Right forelimb (tissue), 1 donor: ENCODE measurements at regions not wholly inside any gene's neighbourhood (a gene's known extent, or its start where the extent isn't known, plus 50 kb on each side); places are given as distances from the start of the nearest gene placed in this dataset.
"Not testable (repeated sequence)": the region's sequence is repeated elsewhere in the genome, so short reads cannot be mapped to it uniquely, and the experiment has no call there.

Source experiments
- DNase-seq: peaks from one replicate; pipeline ENCODE4 v3.0.0-alpha.2; 2018

GRCh38 chr13:78133511-78133910 is 214.9 kb upstream of the EDNRB start:
- DNase-seq, result no peak

GRCh38 chr13:78131811-78132210 is 213.2 kb upstream of the EDNRB start:
- DNase-seq, result no peak

GRCh38 chr13:78131346-78131745 is 212.7 kb upstream of the EDNRB start:
- DNase-seq, result no peak

- DNase-seq, result no peak
Measured at GRCh38 chr13:78129823-78130222, 211.2 kb upstream of the EDNRB start.

- DNase-seq, result no peak
Measured at GRCh38 chr13:78129359-78129758, 210.7 kb upstream of the EDNRB start.

GRCh38 chr13:78121459-78122348 is 203.1 kb upstream of the EDNRB start:
- DNase-seq, result no peak

- no peak for DNase-seq
Measured at GRCh38 chr13:78121001-78121400, 202.4 kb upstream of the EDNRB start.

GRCh38 chr13:78120144-78120543 is 201.5 kb upstream of the EDNRB start:
- not testable (repeated sequence) for DNase-seq

GRCh38 chr13:78117070-78117469 is 198.4 kb upstream of the EDNRB start:
- DNase-seq, result not testable (repeated sequence)

GRCh38 chr13:78105656-78106055 is 187.0 kb upstream of the EDNRB start:
- no peak for DNase-seq

- no peak for DNase-seq
Measured at GRCh38 chr13:78103936-78104335, 185.3 kb upstream of the EDNRB start.

- DNase-seq, result no peak
Measured at GRCh38 chr13:78102741-78103140, 184.1 kb upstream of the EDNRB start.

- no peak for DNase-seq
Measured at GRCh38 chr13:78102121-78102677, 183.6 kb upstream of the EDNRB start.

- no peak for DNase-seq
Measured at GRCh38 chr13:78100486-78100885, 181.9 kb upstream of the EDNRB start.

- no peak for DNase-seq
Measured at GRCh38 chr13:78098249-78098648, 179.6 kb upstream of the EDNRB start.

- no peak for DNase-seq
Measured at GRCh38 chr13:78096221-78096620, 177.6 kb upstream of the EDNRB start.

GRCh38 chr13:78087966-78088678 is 169.5 kb upstream of the EDNRB start:
- DNase-seq, result no peak

- no peak for DNase-seq
Measured at GRCh38 chr13:78085434-78086225, 167.0 kb upstream of the EDNRB start.

- no peak for DNase-seq
Measured at GRCh38 chr13:78084401-78084800, 165.8 kb upstream of the EDNRB start.

- DNase-seq, result no peak
Measured at GRCh38 chr13:78078168-78078567, 159.5 kb upstream of the EDNRB start.

GRCh38 chr13:78067290-78067689 is 148.7 kb upstream of the EDNRB start:
- DNase-seq, result no peak

GRCh38 chr13:78065141-78065540 is 146.5 kb upstream of the EDNRB start:
- no peak for DNase-seq

- no peak for DNase-seq
Measured at GRCh38 chr13:78061806-78062205, 143.2 kb upstream of the EDNRB start.
